Hematopoietic multipotent progenitor cell treated with erythropoietin and hydrocortisone succinate and interleukin-3 and kit ligand, for 4 days (in vitro differentiated cells): ENCODE measurements at regions not wholly inside any gene's neighbourhood (a gene's known extent, or its start where the extent isn't known, plus 50 kb on each side); places are given as distances from the start of the nearest gene placed in this dataset.

ENCODE experiments used
- DNase-seq: peaks from one replicate; pipeline ENCODE4 v3.0.0-alpha.2; 2015

- DNase-seq: no peak
Measured at GRCh38 chr4:184309241-184310170, 91.8 kb upstream of the ENPP6 start.

- DNase-seq: no peak
Measured at GRCh38 chr4:184306949-184307348, 89.3 kb upstream of the ENPP6 start.

GRCh38 chr4:184306470-184306869, 88.8 kb upstream of the ENPP6 start:
- DNase-seq: no peak

- DNase-seq: no peak
Measured at GRCh38 chr4:184300816-184301215, 83.1 kb upstream of the ENPP6 start.

DNA sequence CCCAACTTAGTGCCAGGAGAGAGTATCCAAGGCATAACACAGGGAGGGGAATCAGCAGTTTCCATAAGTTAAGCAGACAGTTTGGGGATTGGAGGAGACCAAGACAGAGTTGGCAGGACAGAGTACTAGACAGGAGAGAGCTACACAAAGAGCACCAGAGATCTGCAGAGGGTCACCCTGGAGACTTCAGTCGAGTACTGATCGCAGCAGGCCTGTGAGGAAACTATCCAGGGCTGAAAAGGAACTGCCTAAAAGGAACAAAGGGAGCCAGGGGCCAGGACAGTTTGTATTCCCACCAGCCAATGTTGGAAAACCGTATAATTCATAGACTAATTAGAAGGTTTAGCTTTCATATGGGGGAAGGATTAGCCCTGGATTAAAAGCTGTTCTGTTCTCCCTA, 80.6 kb upstream of the ENPP6 start:
- DNase-seq: no peak

- no peak for DNase-seq
Measured at GRCh38 chr4:184295206-184295605, 77.5 kb upstream of the ENPP6 start.

- no peak for DNase-seq
Measured at GRCh38 chr4:184294606-184295133, 77.0 kb upstream of the ENPP6 start.

GRCh38 chr4:184293552-184293951, 75.9 kb upstream of the ENPP6 start:
- DNase-seq: peak; percentile 70

GRCh38 chr4:184292877-184293276, 75.2 kb upstream of the ENPP6 start:
- DNase-seq: no peak

- no peak for DNase-seq
Measured at GRCh38 chr4:184292465-184292867, 74.8 kb upstream of the ENPP6 start.

DNA sequence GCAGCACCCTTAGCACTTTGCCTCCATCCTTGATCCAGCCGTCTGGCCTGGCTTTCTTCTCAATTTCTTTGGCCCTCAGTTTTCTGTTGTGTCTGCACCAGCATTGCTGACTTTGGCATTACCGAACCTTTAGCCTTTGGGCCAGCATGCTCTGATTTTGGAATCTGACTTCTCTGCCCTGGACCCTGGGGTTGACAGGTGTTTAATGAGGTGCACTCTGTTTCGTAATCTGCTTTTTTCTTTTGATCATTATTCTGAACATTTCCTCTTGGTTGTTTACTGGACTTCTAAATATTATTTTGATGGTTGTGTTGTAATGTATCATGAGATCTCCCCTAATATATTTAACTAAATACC, 71.5 kb upstream of the ENPP6 start:
- no peak for DNase-seq

DNA sequence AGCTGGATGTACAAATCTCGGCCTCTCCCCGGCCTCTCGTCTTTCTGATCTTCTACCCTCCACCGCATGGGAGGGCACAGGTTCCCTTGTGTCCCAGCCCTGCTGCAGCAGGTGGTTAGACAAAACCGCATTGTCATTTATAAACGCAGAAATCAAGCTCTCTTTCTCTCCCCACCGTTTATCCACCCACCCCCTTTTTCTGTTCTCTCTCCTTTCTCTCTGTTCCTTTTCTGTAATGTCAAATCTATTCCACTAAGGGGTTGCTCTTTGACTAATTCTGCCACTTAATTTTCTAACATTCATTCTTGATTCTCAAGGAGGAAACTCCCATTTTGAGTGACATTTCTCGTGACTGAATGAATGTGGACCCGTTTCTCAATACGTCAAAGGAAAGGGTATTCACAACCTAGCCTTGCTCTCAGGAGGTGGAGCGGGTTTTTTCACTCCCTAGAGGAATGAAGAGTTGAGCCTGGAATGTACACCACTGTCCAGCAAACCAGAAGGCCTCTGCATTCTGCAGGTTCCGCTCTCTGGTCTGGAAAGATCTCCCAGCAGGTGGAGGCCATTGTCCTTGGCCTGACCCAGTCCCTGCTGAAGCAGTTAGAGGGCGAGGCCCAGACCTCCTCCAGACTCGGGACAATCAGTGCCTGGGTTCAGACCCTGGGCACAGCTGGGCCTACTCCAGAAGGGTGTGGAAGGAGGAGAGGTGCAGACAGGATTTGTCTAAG, 70.9 kb upstream of the ENPP6 start:
- no peak for DNase-seq

- DNase-seq: peak; percentile 51
Measured at GRCh38 chr4:184287697-184288255, 70.1 kb upstream of the ENPP6 start.

DNA sequence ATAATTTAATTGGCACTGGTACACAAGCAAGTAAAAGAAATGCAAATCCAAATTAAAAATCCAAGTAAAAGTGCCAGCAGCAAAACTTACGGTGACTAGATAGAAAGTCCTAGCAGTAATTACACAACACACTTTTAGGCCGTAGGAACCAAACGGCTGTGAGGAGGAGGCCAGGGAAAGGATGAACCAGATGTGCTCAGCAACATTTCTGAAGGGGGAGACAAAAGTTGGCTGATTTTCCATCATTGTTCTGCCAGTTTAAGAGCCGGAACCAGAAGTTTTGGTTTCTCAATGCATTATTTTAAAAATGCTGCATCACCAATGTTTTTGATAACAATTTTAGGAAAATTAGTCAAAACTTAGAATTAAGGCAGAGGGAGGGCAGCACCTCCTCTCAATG, 68.7 kb upstream of the ENPP6 start:
- no peak for DNase-seq

DNA sequence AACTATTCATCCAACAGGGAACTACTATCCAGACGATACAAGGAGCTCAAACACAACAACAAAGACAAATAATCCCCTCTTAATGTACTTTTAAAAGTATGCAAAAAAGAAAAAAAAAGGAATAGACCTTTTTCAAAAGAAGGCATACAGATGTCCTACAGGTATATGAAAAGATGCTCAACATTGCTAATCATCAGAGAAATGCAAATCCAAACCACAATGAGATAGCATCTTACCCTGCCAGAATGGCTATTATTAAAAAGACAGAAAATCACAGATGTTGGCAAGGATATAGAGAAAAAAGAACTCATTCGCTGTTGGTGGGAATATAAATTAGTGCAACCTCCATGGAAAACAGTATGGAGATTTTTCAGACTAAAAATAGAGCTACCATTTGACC, 67.1 kb upstream of the ENPP6 start:
- DNase-seq: no peak

DNA sequence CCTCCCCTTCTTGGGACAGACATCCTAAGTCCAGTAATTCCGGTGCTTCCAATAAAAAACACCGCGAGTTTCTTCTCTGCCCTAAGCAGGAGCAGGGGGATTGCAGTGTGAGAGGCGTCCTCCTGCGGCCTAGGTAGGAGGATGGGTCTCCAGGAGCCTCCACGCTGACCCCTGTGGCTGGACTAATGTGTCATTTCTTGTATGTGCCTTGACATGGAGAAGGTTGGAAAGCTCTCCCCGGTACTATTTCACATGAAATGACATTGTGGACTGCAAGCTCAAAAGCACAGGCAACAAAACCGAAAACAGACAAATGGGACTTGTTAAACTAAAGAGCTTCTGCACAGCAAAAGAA, 66.6 kb upstream of the ENPP6 start:
- no peak for DNase-seq

- no peak for DNase-seq
Measured at GRCh38 chr4:184283659-184284335, 66.1 kb upstream of the ENPP6 start.

- DNase-seq: no peak
Measured at GRCh38 chr4:184282895-184283654, 65.4 kb upstream of the ENPP6 start.

DNA sequence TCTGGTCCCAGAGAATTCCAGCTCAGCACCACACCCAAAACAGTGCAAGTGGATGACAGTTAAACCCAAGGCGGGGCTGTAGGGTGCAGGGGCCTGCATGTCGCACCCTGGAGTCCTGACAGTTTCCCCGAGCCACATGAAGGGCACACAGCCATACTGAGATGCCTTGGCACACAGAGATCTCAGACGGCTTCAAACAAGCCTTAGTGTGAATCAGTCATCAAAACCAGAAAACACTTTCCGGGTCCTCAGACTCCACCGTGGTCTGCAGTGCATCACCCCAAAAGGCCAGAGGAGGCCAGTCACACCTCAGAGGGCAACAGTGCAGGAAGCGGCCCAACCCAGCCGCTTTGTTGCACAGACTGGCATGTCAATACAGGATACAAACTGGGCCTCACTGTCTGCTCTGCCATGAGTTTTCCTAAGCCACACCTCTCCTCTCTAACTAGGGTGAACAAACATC, 64.6 kb upstream of the ENPP6 start:
- DNase-seq: peak; percentile 48

GRCh38 chr4:184281231-184282139, 63.8 kb upstream of the ENPP6 start:
- no peak for DNase-seq

DNA sequence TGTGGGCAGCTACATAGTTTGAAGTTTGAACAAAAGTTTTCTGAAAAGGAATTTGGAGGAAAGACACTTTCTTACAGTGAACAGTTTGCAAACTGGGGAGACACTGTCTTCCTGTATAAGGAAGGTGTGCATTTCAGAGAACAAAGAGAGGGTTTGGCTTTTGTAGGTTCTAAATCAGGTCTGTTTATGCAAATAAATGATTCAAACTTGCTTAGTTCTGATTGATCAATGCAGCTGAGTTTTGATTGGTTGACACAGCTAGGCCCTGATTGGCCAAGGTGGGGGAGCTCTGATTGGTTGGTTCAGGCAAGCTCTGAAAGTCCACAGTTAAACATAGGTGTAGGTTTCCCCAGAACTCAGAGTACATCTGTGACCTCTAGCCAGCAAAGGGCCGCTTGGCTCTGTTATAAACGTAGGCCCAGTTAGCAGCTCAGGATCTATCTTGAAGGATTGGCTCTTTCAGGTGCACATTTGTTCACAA, 63.0 kb upstream of the ENPP6 start:
- no peak for DNase-seq
